Hepatocyte (in vitro differentiated cells): ENCODE measurements at regions not wholly inside any gene's neighbourhood (a gene's known extent, or its start where the extent isn't known, plus 50 kb on each side); places are given as distances from the start of the nearest gene placed in this dataset.
"Not testable (repeated sequence)": the region's sequence is repeated elsewhere in the genome, so short reads cannot be mapped to it uniquely, and the experiment has no call there.

ENCODE experiments used
- DNase-seq: peaks from one replicate; pipeline ENCODE4 v3.0.0-alpha.2; 2016; ENCODE audit warnings: low spot score
- H2AFZ ChIP-seq: fragments of 200-600 bp; sonication (generic); 2 replicates; pipeline ENCODE4 v1.6.0; 2016; ENCODE audit warnings: antibody characterized with exemption, mild to moderate bottlenecking
- H3K27ac ChIP-seq: fragments of 200-600 bp; sonication (generic); 2 replicates; pipeline ENCODE4 v1.5.1; 2016; ENCODE audit warnings: mild to moderate bottlenecking
- H3K27me3 ChIP-seq: fragments of 200-600 bp; sonication (generic); 2 replicates; pipeline ENCODE4 v1.6.1; 2016
- H3K36me3 ChIP-seq: fragments of 200-600 bp; sonication (generic); replicated peaks from 2 replicates; pipeline ENCODE4 v1.5.1; 2016; ENCODE audit warnings: low read depth; ENCODE audit not compliant: insufficient read depth
- H3K4me1 ChIP-seq: fragments of 200-600 bp; sonication (generic); 2 replicates; pipeline ENCODE4 v1.5.1; 2016; ENCODE audit warnings: mild to moderate bottlenecking, moderate library complexity; ENCODE audit not compliant: insufficient read depth
- H3K4me2 ChIP-seq: fragments of 200-600 bp; sonication (generic); 2 replicates; pipeline ENCODE4 v1.6.0; 2016
- H3K4me3 ChIP-seq: fragments of 200-600 bp; sonication (generic); 2 replicates; pipeline ENCODE4 v1.5.1; 2016; ENCODE audit warnings: mild to moderate bottlenecking
- H3K79me2 ChIP-seq: fragments of 200-600 bp; sonication (generic); 2 replicates; pipeline ENCODE4 v1.6.0; 2017; ENCODE audit warnings: mild to moderate bottlenecking
- H3K9me2 ChIP-seq: fragments of 200-600 bp; sonication (generic); replicated peaks from 2 replicates; pipeline ENCODE4 v1.6.0; 2017; ENCODE audit warnings: mild to moderate bottlenecking; ENCODE audit not compliant: insufficient read depth
- H3K9me3 ChIP-seq: fragments of 200-600 bp; sonication (generic); 2 replicates; pipeline ENCODE4 v1.5.1; 2016; ENCODE audit warnings: low read depth, mild to moderate bottlenecking
- H4K20me1 ChIP-seq: fragments of 200-600 bp; sonication (generic); 2 replicates; pipeline ENCODE4 v1.6.0; 2016; ENCODE audit warnings: mild to moderate bottlenecking; ENCODE audit not compliant: insufficient read depth, poor library complexity, severe bottlenecking
- CTCF ChIP-seq: fragments of 200-600 bp; sonication (generic); IDR thresholded peaks from 2 replicates; pipeline ENCODE4 v1.5.1; 2016; ENCODE audit warnings: antibody characterized with exemption, mild to moderate bottlenecking; ENCODE audit not compliant: poor library complexity
- EZH2 ChIP-seq: fragments of 200-600 bp; sonication (generic); IDR thresholded peaks from 2 replicates; pipeline ENCODE4 v1.6.1; 2016; ENCODE audit warnings: antibody characterized with exemption, mild to moderate bottlenecking, borderline replicate concordance
- EZH2phosphoT487 ChIP-seq: fragments of 200-600 bp; sonication (generic); IDR thresholded peaks from one replicate; pipeline ENCODE4 v1.6.1; 2018; ENCODE audit warnings: antibody characterized with exemption, mild to moderate bottlenecking, low read depth, moderate library complexity; ENCODE audit not compliant: unreplicated experiment, severe bottlenecking
- WGBS: methylation state at CpG from one replicate; pipeline ENCODE4 v1.1.6; 2016; ENCODE audit warnings: low lambda C conversion rate; ENCODE audit errors: missing lambda C conversion rate; 5-methylcytosine and 5-hydroxymethylcytosine counted together

- H3K4me2 ChIP-seq = no peak overlapping the region
- H3K27ac ChIP-seq = no peak overlapping the region
- TF ChIP-seq EZH2 = no peak
- no peak for TF ChIP-seq CTCF
- no peak for TF ChIP-seq EZH2phosphoT487
- no peaks in the 10 kb centered on the region for H3K79me2 ChIP-seq
- H3K36me3 ChIP-seq = no peaks in the 10 kb centered on the region
- H3K4me1 ChIP-seq = no peaks in the 10 kb centered on the region
- H3K9me3 ChIP-seq = no peaks in the 10 kb centered on the region
- no peak for DNase-seq
- H3K4me3 ChIP-seq = no peak overlapping the region
- no peaks in the 10 kb centered on the region for H3K27me3 ChIP-seq
- no peak overlapping the region for H2AFZ ChIP-seq
- 71% methylated on average over 5 of the region's 5 CpGs for WGBS
- H3K9me2 ChIP-seq = no peaks in the 10 kb centered on the region
- H4K20me1 ChIP-seq = no peaks in the 10 kb centered on the region
Observed at GRCh38 chr1:95534985-95535384, 301.0 kb downstream of the RWDD3 start.

GRCh38 chr1:95535614-95536013 lies 301.6 kb downstream of the RWDD3 start:
- TF ChIP-seq EZH2 (no peak), CTCF (no peak), EZH2phosphoT487 (no peak)
- Histone ChIP-seq H3K27me3 (no peaks in the 10 kb centered on the region), H3K9me3 (no peaks in the 10 kb centered on the region), H3K27ac (no peak overlapping the region), H3K4me1 (no peaks in the 10 kb centered on the region), H3K4me3 (no peak overlapping the region), H2AFZ (no peak overlapping the region), H4K20me1 (no peaks in the 10 kb centered on the region), H3K36me3 (no peaks in the 10 kb centered on the region), H3K4me2 (no peak overlapping the region), H3K79me2 (no peaks in the 10 kb centered on the region), H3K9me2 (no peaks in the 10 kb centered on the region)
- WGBS = 85% methylated on average over 4 of the region's 4 CpGs
- no peak for DNase-seq

GRCh38 chr1:95536501-95536900 lies 302.5 kb downstream of the RWDD3 start:
- H3K4me3 ChIP-seq = no peak overlapping the region
- H3K4me1 ChIP-seq = no peaks in the 10 kb centered on the region
- no peaks in the 10 kb centered on the region for H3K27me3 ChIP-seq
- H3K9me2 ChIP-seq = no peaks in the 10 kb centered on the region
- TF ChIP-seq EZH2phosphoT487 (no peak), EZH2 (no peak), CTCF (no peak)
- H4K20me1 ChIP-seq = no peaks in the 10 kb centered on the region
- H3K36me3 ChIP-seq = no peaks in the 10 kb centered on the region
- no peaks in the 10 kb centered on the region for H3K9me3 ChIP-seq
- no peak overlapping the region for H2AFZ ChIP-seq
- 75% methylated on average over 5 of the region's 5 CpGs for WGBS
- no peak overlapping the region for H3K4me2 ChIP-seq
- DNase-seq = no peak
- no peak overlapping the region for H3K27ac ChIP-seq
- H3K79me2 ChIP-seq = no peaks in the 10 kb centered on the region

GRCh38 chr1:95537176-95537575 lies 303.2 kb downstream of the RWDD3 start:
- Histone ChIP-seq H3K27me3 (no peaks in the 10 kb centered on the region), H4K20me1 (no peaks in the 10 kb centered on the region), H3K4me3 (no peak overlapping the region), H3K4me2 (no peak overlapping the region), H3K9me3 (no peaks in the 10 kb centered on the region), H3K79me2 (no peaks in the 10 kb centered on the region), H2AFZ (no peak overlapping the region), H3K9me2 (no peaks in the 10 kb centered on the region), H3K4me1 (no peaks in the 10 kb centered on the region), H3K36me3 (no peaks in the 10 kb centered on the region), H3K27ac (no peak overlapping the region)
- TF ChIP-seq EZH2 (no peak), EZH2phosphoT487 (no peak), CTCF (no peak)
- no peak for DNase-seq
- 74% methylated on average over 3 of the region's 3 CpGs for WGBS

GRCh38 chr1:95538242-95538641 lies 304.2 kb downstream of the RWDD3 start:
- not testable (repeated sequence) for H3K4me2 ChIP-seq, H2AFZ ChIP-seq, H3K27ac ChIP-seq, DNase-seq, H3K9me2 ChIP-seq, H4K20me1 ChIP-seq, H3K4me3 ChIP-seq, H3K27me3 ChIP-seq, H3K9me3 ChIP-seq, H3K4me1 ChIP-seq, H3K79me2 ChIP-seq, H3K36me3 ChIP-seq
- WGBS = 97% methylated on average over 7 of the region's 7 CpGs
